Left lung (tissue), 4 donors: ENCODE measurements at regions not wholly inside any gene's neighbourhood (a gene's known extent, or its start where the extent isn't known, plus 50 kb on each side); places are given as distances from the start of the nearest gene placed in this dataset.
A peak's percentile ranks its signal among the peaks of the same experiment; 100 is the strongest.

Experiments
- ATAC-seq: fragments of 200-7000 bp; cut with Tn5 transposase; one replicate; pipeline ENCODE4 v1.9.1; 2020; ENCODE audit warnings: moderate library complexity
- DNase-seq, 4 donors: peaks; one replicate each; pipeline ENCODE4 v3.0.0-alpha.2; 2013 to 2020
- H3K27ac ChIP-seq, 2 donors: fragments of 200-600 bp; sonication (generic) in 1 of 2; one replicate each; pipeline versions ENCODE4 v1.5.0 to v1.8.0; 2020 to 2021
- H3K27me3 ChIP-seq, 2 donors: fragments of 200-600 bp; sonication (generic) in 1 of 2; one replicate each; pipeline versions ENCODE4 v1.5.0 to v1.8.0; 2020 to 2021
- H3K36me3 ChIP-seq, 2 donors: fragments of 200-600 bp; sonication (generic) in 1 of 2; one replicate each; pipeline versions ENCODE4 v1.5.0 to v1.8.0; 2020 to 2021
- H3K4me1 ChIP-seq, 2 donors: fragments of 200-600 bp; one replicate each; pipeline ENCODE4 v1.8.0; 2021
- H3K4me3 ChIP-seq, 2 donors: fragments of 200-600 bp; sonication (generic) in 1 of 2; one replicate each; pipeline versions ENCODE4 v1.5.0 to v1.8.0; 2020 to 2021; ENCODE audit warnings: mild to moderate bottlenecking in 1 of 2
- H3K9me3 ChIP-seq, 2 donors: fragments of 200-600 bp; sonication (generic) in 1 of 2; one replicate each; pipeline versions ENCODE4 v1.5.0 to v1.8.0; 2020 to 2021
- intact Hi-C, 2 donors: fragments of 100-400 bp; cut with DNase I; formaldehyde crosslinking; loops; one replicate each; pipeline versions ENCODE4 v1.11.2 to v1.14.2; 2022
- TF ChIP-seq, protein P1 (sequence below), 2 donors: fragments of 200-600 bp; sonication (generic) in 1 of 2; IDR thresholded peaks; one replicate each; pipeline versions ENCODE4 v1.5.0 to v1.8.0; 2021; ENCODE audit warnings: antibody characterized with exemption in 2 of 2
- donor health status: DM: no; HTN: yes; CAD: no.
- donor health status: DM: no; HTN: no; CAD: no.

GRCh38 chr5:74201334-74202081 is 439.0 kb downstream of the ENC1 start:
- Histone ChIP-seq H3K27ac (peak overlapping the region in 1 of 2 donors; percentile 9), H3K27me3 (no peaks in the 10 kb centered on the region), H3K4me1 (no peaks in the 10 kb centered on the region), H3K36me3 (no peaks in the 10 kb centered on the region), H3K4me3 (no peak overlapping the region), H3K9me3 (no peaks in the 10 kb centered on the region)
- TF ChIP-seq, protein P1, sequence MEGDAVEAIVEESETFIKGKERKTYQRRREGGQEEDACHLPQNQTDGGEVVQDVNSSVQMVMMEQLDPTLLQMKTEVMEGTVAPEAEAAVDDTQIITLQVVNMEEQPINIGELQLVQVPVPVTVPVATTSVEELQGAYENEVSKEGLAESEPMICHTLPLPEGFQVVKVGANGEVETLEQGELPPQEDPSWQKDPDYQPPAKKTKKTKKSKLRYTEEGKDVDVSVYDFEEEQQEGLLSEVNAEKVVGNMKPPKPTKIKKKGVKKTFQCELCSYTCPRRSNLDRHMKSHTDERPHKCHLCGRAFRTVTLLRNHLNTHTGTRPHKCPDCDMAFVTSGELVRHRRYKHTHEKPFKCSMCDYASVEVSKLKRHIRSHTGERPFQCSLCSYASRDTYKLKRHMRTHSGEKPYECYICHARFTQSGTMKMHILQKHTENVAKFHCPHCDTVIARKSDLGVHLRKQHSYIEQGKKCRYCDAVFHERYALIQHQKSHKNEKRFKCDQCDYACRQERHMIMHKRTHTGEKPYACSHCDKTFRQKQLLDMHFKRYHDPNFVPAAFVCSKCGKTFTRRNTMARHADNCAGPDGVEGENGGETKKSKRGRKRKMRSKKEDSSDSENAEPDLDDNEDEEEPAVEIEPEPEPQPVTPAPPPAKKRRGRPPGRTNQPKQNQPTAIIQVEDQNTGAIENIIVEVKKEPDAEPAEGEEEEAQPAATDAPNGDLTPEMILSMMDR (IDR thresholded peaks at IDR 0.05) = no peak
- DNase-seq (no peak), ATAC-seq (peak; percentile 31)
- intact Hi-C loops = no loop called here

- intact Hi-C loops = no loop called here
- H3K4me1 ChIP-seq = no peaks in the 10 kb centered on the region
- no peaks in the 10 kb centered on the region for H3K36me3 ChIP-seq
- peak overlapping the region in 1 of 2 donors; percentile 9 for H3K27ac ChIP-seq
- ATAC-seq (no peak), DNase-seq (no peak)
- no peak overlapping the region for H3K4me3 ChIP-seq
- H3K27me3 ChIP-seq = no peaks in the 10 kb centered on the region
- TF ChIP-seq, protein P1 (IDR thresholded peaks at IDR 0.05) = no peak
- no peaks in the 10 kb centered on the region for H3K9me3 ChIP-seq
These were observed 440.0 kb downstream of the ENC1 start for GRCh38 chr5:74200560-74200959.

DNA sequence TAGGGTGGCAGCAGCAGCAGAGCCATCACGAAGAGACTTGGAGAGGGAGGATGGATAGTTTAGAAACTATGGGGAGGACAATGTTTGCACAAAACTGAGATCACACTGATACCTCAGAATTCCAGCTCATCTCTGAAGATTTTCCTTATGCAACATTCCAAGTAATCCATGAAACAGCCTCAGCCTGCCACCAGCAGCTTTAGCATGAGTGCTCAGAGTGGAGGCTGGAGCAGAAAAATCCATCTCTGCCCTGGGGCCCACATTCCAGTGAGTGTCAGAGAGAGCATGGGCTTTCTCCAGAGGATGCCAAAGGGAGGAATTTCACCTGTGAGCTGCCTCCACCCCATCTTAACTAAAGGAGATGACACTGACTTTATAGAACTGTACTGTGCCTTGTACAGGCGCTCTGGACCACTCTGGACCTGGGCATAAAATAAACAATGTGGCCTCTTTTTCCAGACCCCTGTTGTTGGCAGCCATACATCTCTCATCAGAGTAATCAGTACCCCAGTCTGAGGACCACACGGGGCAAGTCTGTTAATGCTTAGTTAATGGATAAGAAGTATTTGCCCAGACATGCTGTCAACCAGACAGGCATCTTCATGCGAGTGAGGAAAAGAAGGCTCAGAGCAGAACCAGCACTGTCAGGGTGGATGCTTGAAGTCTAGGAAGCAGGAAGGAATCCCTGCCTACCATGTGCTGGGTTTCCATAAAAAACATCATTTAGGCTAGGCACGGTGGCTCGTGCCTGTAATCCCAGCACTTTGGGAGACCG is 440.9 kb downstream of the ENC1 start:
- H3K27ac ChIP-seq = no peak overlapping the region
- no peaks in the 10 kb centered on the region for H3K27me3 ChIP-seq
- H3K4me3 ChIP-seq = no peak overlapping the region
- ATAC-seq = no peak
- no peaks in the 10 kb centered on the region for H3K9me3 ChIP-seq
- H3K4me1 ChIP-seq = no peaks in the 10 kb centered on the region
- H3K36me3 ChIP-seq = no peaks in the 10 kb centered on the region
- intact Hi-C loops = no loop called here
- TF ChIP-seq, protein P1 (IDR thresholded peaks at IDR 0.05) = no peak
- DNase-seq = no peak

DNA sequence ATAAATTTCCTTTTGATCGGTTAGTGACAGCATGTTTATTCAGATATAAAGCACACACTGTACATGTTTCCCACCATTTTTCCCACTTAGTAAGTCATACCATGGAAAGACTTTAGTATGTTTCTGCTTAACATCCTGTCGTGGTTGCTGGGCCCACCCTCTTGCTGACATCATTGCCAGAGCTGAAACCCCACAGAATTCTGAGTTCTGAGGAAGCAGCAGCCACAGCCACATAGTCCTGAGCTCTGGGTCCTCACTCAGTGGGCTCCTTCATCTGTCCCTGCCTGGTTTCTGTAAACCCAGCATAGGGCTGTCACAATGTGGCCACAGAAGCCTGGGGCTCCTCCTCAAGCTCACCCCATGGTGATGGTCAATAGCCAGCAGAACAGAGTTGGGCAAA is 441.5 kb downstream of the ENC1 start:
- intact Hi-C loops = no loop called here
- Histone ChIP-seq H3K4me1 (no peaks in the 10 kb centered on the region), H3K9me3 (no peaks in the 10 kb centered on the region), H3K27me3 (no peaks in the 10 kb centered on the region), H3K36me3 (no peaks in the 10 kb centered on the region), H3K4me3 (no peak overlapping the region), H3K27ac (no peak overlapping the region)
- TF ChIP-seq, protein P1 (IDR thresholded peaks at IDR 0.05) = no peak
- no peak for ATAC-seq
- no peak for DNase-seq

DNA sequence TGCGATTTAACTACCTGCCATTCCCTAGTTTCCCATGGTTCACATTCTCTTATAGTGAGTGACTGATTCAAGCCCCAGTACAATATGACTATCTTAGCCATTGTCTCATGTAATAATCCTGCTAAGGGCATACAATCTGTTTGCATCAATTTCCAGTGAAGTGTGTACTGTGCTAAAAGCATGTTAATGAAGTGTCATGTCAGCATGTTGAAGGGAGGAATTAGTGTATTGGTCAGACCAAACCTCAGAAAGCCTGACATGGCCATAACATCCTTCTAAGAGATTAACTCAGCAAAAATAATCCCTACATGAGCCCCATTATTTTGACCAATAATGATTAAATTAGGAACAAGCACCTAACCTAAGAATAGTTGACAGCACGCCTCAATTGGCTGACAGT is 442.4 kb downstream of the ENC1 start:
- TF ChIP-seq, protein P1 (IDR thresholded peaks at IDR 0.05) = no peak
- H3K9me3 ChIP-seq = no peaks in the 10 kb centered on the region
- intact Hi-C loops = no loop called here
- H3K36me3 ChIP-seq = no peaks in the 10 kb centered on the region
- DNase-seq = no peak
- no peak for ATAC-seq
- no peaks in the 10 kb centered on the region for H3K4me1 ChIP-seq
- H3K4me3 ChIP-seq = no peak overlapping the region
- H3K27me3 ChIP-seq = no peaks in the 10 kb centered on the region
- H3K27ac ChIP-seq = no peak overlapping the region
